H1 (cell line): ENCODE measurements at regions not wholly inside any gene's neighbourhood (a gene's known extent, or its start where the extent isn't known, plus 50 kb on each side); places are given as distances from the start of the nearest gene placed in this dataset.

Experiments used
- CTCF ChIA-PET: fragments of 300-600 bp; sonication (Branson Sonifier 250); formaldehyde crosslinking; loops from one replicate; lab custom pipeline; 2021; ENCODE audit not compliant: partially characterized antibody; lab: Charles Lee
- POLR2A ChIA-PET: fragments of 300-600 bp; sonication (Branson Sonifier 250); formaldehyde crosslinking; loops from one replicate; lab custom pipeline; 2021; ENCODE audit warnings: inconsistent platforms; ENCODE audit not compliant: partially characterized antibody; lab: Charles Lee
- DNase-seq, 2 experiments: peaks; one replicate each; pipeline versions ENCODE4 v3.0.0 to v3.0.0-alpha.2; 2010 to 2022; ENCODE audit warnings: low spot score in 2 of 2, low read depth in 1 of 2, mixed read lengths in 1 of 2
- FAIRE-seq: peaks from 2 replicates; lab custom pipeline; 2011; peaks lifted over from hg19 to GRCh38; lab: Jason Lieb, UNC
- H2AFZ ChIP-seq: 2 replicates; pipeline ENCODE4 v1.8.1; 2012; ENCODE audit warnings: low read length, inconsistent platforms
- H2AK5ac ChIP-seq: 2 replicates; pipeline ENCODE4 v1.6.1; 2013; ENCODE audit warnings: low read depth, low read length
- H2BK120ac ChIP-seq: replicated peaks from 2 replicates; pipeline ENCODE3; 2013; ENCODE audit warnings: low read depth, low read length, inconsistent platforms
- H2BK12ac ChIP-seq: 2 replicates; pipeline ENCODE4 v1.6.1; 2013; ENCODE audit warnings: low read depth, low read length
- H2BK15ac ChIP-seq: 2 replicates; pipeline ENCODE4 v1.6.1; 2013; ENCODE audit warnings: low read length
- H2BK20ac ChIP-seq: 2 replicates; pipeline ENCODE4 v1.6.1; 2013; ENCODE audit warnings: low read length
- H2BK5ac ChIP-seq: 2 replicates; pipeline ENCODE4 v1.6.1; 2013; ENCODE audit warnings: low read depth, low read length
- H3K14ac ChIP-seq: 2 replicates; pipeline ENCODE4 v1.6.1; 2013; ENCODE audit warnings: inconsistent platforms; ENCODE audit not compliant: insufficient read length
- H3K18ac ChIP-seq: 2 replicates; pipeline ENCODE4 v1.6.1; 2013; ENCODE audit warnings: low read length; ENCODE audit errors: extremely low read depth
- H3K23ac ChIP-seq: 2 replicates; pipeline ENCODE4 v1.6.1; 2013; ENCODE audit warnings: inconsistent platforms; ENCODE audit not compliant: insufficient read length
- H3K23me2 ChIP-seq: 2 replicates; pipeline ENCODE4 v1.6.1; 2013; ENCODE audit warnings: low read depth, low read length
- H3K27ac ChIP-seq: 2 replicates; pipeline ENCODE4 v1.6.1; 2011; ENCODE audit warnings: low read depth, low read length, inconsistent platforms
- H3K27me3 ChIP-seq, 4 experiments: replicated peaks in 1 of 4; 1 replicate in 1 of 4; 2 replicates in 3 of 4; pipeline versions ENCODE4 v1.6.1 to v1.8.1; 2011 to 2013; ENCODE audit warnings: low read length in 3 of 4, mild to moderate bottlenecking in 3 of 4, inconsistent platforms in 2 of 4, mixed read lengths in 2 of 4, moderate library complexity in 1 of 4; ENCODE audit not compliant: control insufficient read depth in 3 of 4, insufficient read depth in 3 of 4; ENCODE audit errors: extremely low read depth in 1 of 4
- H3K36me3 ChIP-seq, 4 experiments: 2 replicates each; pipeline versions ENCODE4 v1.6.1 to v1.8.1; 2011 to 2013; ENCODE audit warnings: mild to moderate bottlenecking in 4 of 4, low read length in 3 of 4, moderate library complexity in 2 of 4, control low read depth in 1 of 4, inconsistent platforms in 1 of 4; ENCODE audit not compliant: insufficient read depth in 4 of 4, control insufficient read depth in 2 of 4
- H3K4ac ChIP-seq: replicated peaks from 2 replicates; pipeline ENCODE3; 2013; ENCODE audit warnings: low read length, low read depth, mixed read lengths, inconsistent platforms; ENCODE audit not compliant: insufficient read length
- H3K4me1 ChIP-seq, 4 experiments: replicated peaks in 1 of 4; 1 replicate in 1 of 4; 2 replicates in 3 of 4; pipeline versions ENCODE4 v1.6.1 to v1.8.1; 2011 to 2013; ENCODE audit warnings: low read length in 3 of 4, inconsistent platforms in 2 of 4, mixed read lengths in 1 of 4; ENCODE audit not compliant: insufficient read depth in 4 of 4, control insufficient read depth in 3 of 4
- H3K4me2 ChIP-seq, 2 experiments: 2 replicates each; pipeline versions ENCODE4 v1.6.1 to v1.8.1; 2011 to 2013; ENCODE audit warnings: low read depth in 2 of 2, low read length in 2 of 2, control low read depth in 1 of 2, inconsistent platforms in 1 of 2, mild to moderate bottlenecking in 1 of 2; ENCODE audit not compliant: insufficient read depth in 1 of 2
- H3K4me3 ChIP-seq, 4 experiments: fragments of 200-600, 300-600 bp in 1 of 4; sonication (generic), shearing (Covaris generic), sonication (Bioruptor Twin) in 1 of 4; 2 replicates each; pipeline versions ENCODE4 v1.5.1 to v1.8.1; 2011 to 2016; ENCODE audit warnings: low read length in 4 of 4, low read depth in 3 of 4, control low read depth in 2 of 4, inconsistent platforms in 2 of 4, mild to moderate bottlenecking in 2 of 4, mixed read lengths in 1 of 4, moderate library complexity in 1 of 4; ENCODE audit not compliant: insufficient read depth in 2 of 4; ENCODE audit errors: extremely low read depth in 1 of 4
- H3K56ac ChIP-seq: replicated peaks from 2 replicates; pipeline ENCODE3; 2013; ENCODE audit warnings: low read depth, mild to moderate bottlenecking, mixed read lengths, low read length, inconsistent platforms; ENCODE audit not compliant: insufficient read length
- H3K79me1 ChIP-seq: 2 replicates; pipeline ENCODE4 v1.6.1; 2013; ENCODE audit warnings: low read depth, low read length, control low read depth
- H3K79me2 ChIP-seq, 2 experiments: 2 replicates each; pipeline versions ENCODE4 v1.6.1 to v1.8.1; 2012 to 2013; ENCODE audit warnings: low read length in 2 of 2, mild to moderate bottlenecking in 2 of 2, inconsistent platforms in 1 of 2; ENCODE audit not compliant: insufficient read depth in 2 of 2, control insufficient read depth in 1 of 2
- H3K9ac ChIP-seq, 4 experiments: replicated peaks in 1 of 4; 1 replicate in 1 of 4; 2 replicates in 3 of 4; pipeline versions ENCODE4 v1.6.1 to v1.8.1; 2011 to 2013; ENCODE audit warnings: low read depth in 3 of 4, low read length in 3 of 4, control low read depth in 2 of 4, mild to moderate bottlenecking in 2 of 4, moderate library complexity in 2 of 4, inconsistent platforms in 1 of 4; ENCODE audit errors: extremely low read depth in 1 of 4
- H3K9me3 ChIP-seq, 2 experiments: 2 replicates each; pipeline versions ENCODE4 v1.6.1 to v1.8.1; 2012 to 2013; ENCODE audit warnings: mild to moderate bottlenecking in 2 of 2, moderate library complexity in 2 of 2, control low read depth in 1 of 2, inconsistent platforms in 1 of 2, low read depth in 1 of 2, low read length in 1 of 2, mixed read lengths in 1 of 2; ENCODE audit not compliant: insufficient read depth in 2 of 2
- H4K20me1 ChIP-seq, 2 experiments: replicated peaks in 1 of 2; 2 replicates each; pipeline versions ENCODE3 to v1.8.1; 2011 to 2013; ENCODE audit warnings: inconsistent platforms in 2 of 2, low read length in 2 of 2, mild to moderate bottlenecking in 1 of 2; ENCODE audit not compliant: insufficient read depth in 2 of 2, control insufficient read depth in 1 of 2
- H4K5ac ChIP-seq: 2 replicates; pipeline ENCODE4 v1.6.1; 2013; ENCODE audit warnings: low read length, low read depth, mixed read lengths, inconsistent platforms; ENCODE audit not compliant: insufficient read length
- H4K8ac ChIP-seq: 2 replicates; pipeline ENCODE4 v1.8.0; 2013; ENCODE audit warnings: mild to moderate bottlenecking, moderate library complexity, low read length, inconsistent platforms; ENCODE audit not compliant: insufficient read depth; ENCODE audit errors: extremely low read depth
- H4K91ac ChIP-seq: replicated peaks from 2 replicates; pipeline ENCODE3; 2013; ENCODE audit warnings: low read length, mixed read lengths, inconsistent platforms; ENCODE audit not compliant: insufficient read length
- BACH1 ChIP-seq: IDR thresholded peaks from 2 replicates; pipeline ENCODE4 v1.6.1; 2012; ENCODE audit warnings: low read length, improper control_type of control experiment
- CHD2 ChIP-seq: IDR thresholded peaks from 2 replicates; pipeline ENCODE4 v1.6.1; 2012; ENCODE audit warnings: low read length, improper control_type of control experiment
- CTBP2 ChIP-seq: IDR thresholded peaks from 2 replicates; pipeline ENCODE4 v1.7.0; 2011; ENCODE audit warnings: borderline replicate concordance, mild to moderate bottlenecking, moderate library complexity, mixed read lengths, low read length; ENCODE audit not compliant: insufficient read depth, insufficient read length
- EP300 ChIP-seq, 2 experiments: IDR thresholded peaks; 1 replicate in 1 of 2; 2 replicates in 1 of 2; pipeline ENCODE4 v1.6.1; 2011 to 2012; ENCODE audit warnings: low read depth in 2 of 2, low read length in 2 of 2, mild to moderate bottlenecking in 2 of 2, borderline replicate concordance in 1 of 2, inconsistent platforms in 1 of 2, moderate library complexity in 1 of 2
- EZH2 ChIP-seq: fragments of 200-600 bp; sonication (generic); IDR thresholded peaks from 2 replicates; pipeline ENCODE4 v1.7.1; 2012; ENCODE audit warnings: low read depth, mild to moderate bottlenecking, moderate library complexity, low read length, inconsistent platforms; ENCODE audit not compliant: severe bottlenecking
- HDAC6 ChIP-seq: IDR thresholded peaks from one replicate; pipeline ENCODE4 v1.7.1; 2012; ENCODE audit warnings: low read depth, mild to moderate bottlenecking, inconsistent platforms, low read length, moderate library complexity
- KDM1A ChIP-seq: fragments of 200-600, 300-600 bp; sonication (generic); IDR thresholded peaks from 2 replicates; pipeline ENCODE4 v1.7.1; 2016; ENCODE audit warnings: mild to moderate bottlenecking, low read length, borderline replicate concordance
- KDM4A ChIP-seq: IDR thresholded peaks from one replicate; pipeline ENCODE4 v1.7.1; 2012; ENCODE audit warnings: low read depth, mild to moderate bottlenecking, moderate library complexity, low read length, inconsistent platforms; ENCODE audit not compliant: severe bottlenecking
- MAFK ChIP-seq: IDR thresholded peaks from 2 replicates; pipeline ENCODE4 v1.6.1; 2012; ENCODE audit warnings: low read depth, mild to moderate bottlenecking, improper control_type of control experiment, low read length
- POLR2A ChIP-seq, 2 experiments: IDR thresholded peaks; 1 replicate in 1 of 2; 2 replicates in 1 of 2; pipeline ENCODE4 v1.6.1; 2011; ENCODE audit warnings: low read depth in 2 of 2, low read length in 2 of 2, mild to moderate bottlenecking in 2 of 2; ENCODE audit errors: control extremely low read depth in 1 of 2
- POLR2AphosphoS5 ChIP-seq: IDR thresholded peaks from 2 replicates; pipeline ENCODE4 v1.6.1; 2011; ENCODE audit warnings: low read depth, low read length
- POU5F1 ChIP-seq: IDR thresholded peaks from 2 replicates; pipeline ENCODE4 v1.6.1; 2011; ENCODE audit warnings: low read depth, mild to moderate bottlenecking, low read length, moderate library complexity
- RNF2 ChIP-seq: fragments of 200-900, 300-1000 bp; sonication (generic); IDR thresholded peaks from 2 replicates; pipeline ENCODE4 v1.7.1; 2016; ENCODE audit warnings: borderline replicate concordance, low read depth, mild to moderate bottlenecking, antibody characterized with exemption, low read length; ENCODE audit not compliant: poor library complexity, severe bottlenecking; ENCODE audit errors: missing control alignments
- RXRA ChIP-seq: IDR thresholded peaks from 2 replicates; pipeline ENCODE4 v1.6.1; 2011; ENCODE audit warnings: low read depth, mild to moderate bottlenecking, low read length, moderate library complexity; ENCODE audit not compliant: insufficient read depth
- SIX5 ChIP-seq: IDR thresholded peaks from 2 replicates; pipeline ENCODE4 v1.6.1; 2011; ENCODE audit warnings: mild to moderate bottlenecking, low read depth, low read length
- WGBS, 2 experiments: shearing (Covaris generic) in 1 of 2; methylation state at CpG; one replicate each; pipeline versions ENCODE4 v1.1.6 to v1.1.7; 2013 to 2015; ENCODE audit warnings: low lambda C conversion rate in 2 of 2, mixed read lengths in 2 of 2, inconsistent platforms in 1 of 2, low coverage in 1 of 2, missing lambda C conversion rate in 1 of 2; ENCODE audit not compliant: insufficient replicate concordance in 2 of 2, insufficient coverage in 1 of 2, insufficient read length in 1 of 2; ENCODE audit errors: extremely low coverage in 1 of 2, missing lambda C conversion rate in 1 of 2; 5-methylcytosine and 5-hydroxymethylcytosine counted together

- POLR2A ChIA-PET, result interaction anchor here (0.6 kb wide), 1 partner anchor 737 kb away, joined by 3 read pairs; no protein-coding TSS in a partner anchor
- TF ChIP-seq KDM1A (no peak), RXRA (no peak), SIX5 (no peak), KDM4A (no peak), POLR2A (IDR thresholded peaks at IDR 0.05; ENCODE audit: control extremely low read depth in 1 of 2, low read depth in 2 of 2, low read length in 2 of 2) (no peak), HDAC6 (no peak), MAFK (peak; percentile 73; the same call in 1 of the 2 replicates), EP300 (IDR thresholded peaks at IDR 0.05; ENCODE audit: borderline replicate concordance in 1 of 2, low read depth in 2 of 2, low read length in 2 of 2) (no peak), BACH1 (peak; percentile 71), CHD2 (no peak), EZH2 (no peak), CTBP2 (no peak), RNF2 (no peak), POU5F1 (no peak), POLR2AphosphoS5 (no peak)
These were observed 202.8 kb upstream of the CST7 start for GRCh38 chr20:24746351-24746685.

More at GRCh38 chr20:24746351-24746685, 202.8 kb upstream of the CST7 start:
- no peak overlapping the region for H3K56ac ChIP-seq
- WGBS, 2 experiments, result 85% methylated on average over 12 of the region's 12 CpGs; no CpG with 5 or more reads in 1 of the 2 experiments
- H4K8ac ChIP-seq, result no peak overlapping the region
- H3K79me1 ChIP-seq, result no peaks in the 10 kb centered on the region
- H3K4me3 ChIP-seq, result no peak overlapping the region
- H3K4ac ChIP-seq, result no peak overlapping the region
- H2AK5ac ChIP-seq, result no peak overlapping the region
- H3K79me2 ChIP-seq, result no peaks in the 10 kb centered on the region
- no peak overlapping the region for H2AFZ ChIP-seq
- H4K5ac ChIP-seq, result peak overlapping the region; percentile 1
- no peak overlapping the region for H3K18ac ChIP-seq
- CTCF ChIA-PET, result interaction anchor here (1.2 to 1.5 kb wide), 2 partner anchors 9 to 11 kb away, joined by 3 to 4 read pairs; no protein-coding TSS in a partner anchor
- H2BK12ac ChIP-seq, result peak overlapping the region; percentile 28; the same call in 1 of the 2 replicates
- H2BK5ac ChIP-seq, result peak overlapping the region; percentile 48; the same call in 1 of the 2 replicates
- no peak for FAIRE-seq
- H3K4me1 ChIP-seq, result peaks cover 0 to 21% (median 5%) of the 10 kb centered on the region in 4 experiments; a peak in 3 of 7 replicates
- no peaks in the 10 kb centered on the region for H4K20me1 ChIP-seq
- H2BK15ac ChIP-seq, result no peak overlapping the region
- H3K23ac ChIP-seq, result no peak overlapping the region
- no peaks in the 10 kb centered on the region for H3K36me3 ChIP-seq
- no peaks in the 10 kb centered on the region for H3K23me2 ChIP-seq
- no peak for DNase-seq
- H2BK20ac ChIP-seq, result no peak overlapping the region
- no peak overlapping the region for H3K14ac ChIP-seq
- no peaks in the 10 kb centered on the region; a peak in 1 of 7 replicates for H3K27me3 ChIP-seq
- no peak overlapping the region for H3K4me2 ChIP-seq
- H3K9me3 ChIP-seq, result no peaks in the 10 kb centered on the region
- peak overlapping the region; percentile 52 for H4K91ac ChIP-seq
- H3K9ac ChIP-seq, result no peak overlapping the region
- H3K27ac ChIP-seq, result no peak overlapping the region
- no peak overlapping the region for H2BK120ac ChIP-seq
